ENCODE measurements at regions not wholly inside any gene's neighbourhood (a gene's known extent, or its start where the extent isn't known, plus 50 kb on each side); places are given as distances from the start of the nearest gene placed in this dataset.

DNA sequence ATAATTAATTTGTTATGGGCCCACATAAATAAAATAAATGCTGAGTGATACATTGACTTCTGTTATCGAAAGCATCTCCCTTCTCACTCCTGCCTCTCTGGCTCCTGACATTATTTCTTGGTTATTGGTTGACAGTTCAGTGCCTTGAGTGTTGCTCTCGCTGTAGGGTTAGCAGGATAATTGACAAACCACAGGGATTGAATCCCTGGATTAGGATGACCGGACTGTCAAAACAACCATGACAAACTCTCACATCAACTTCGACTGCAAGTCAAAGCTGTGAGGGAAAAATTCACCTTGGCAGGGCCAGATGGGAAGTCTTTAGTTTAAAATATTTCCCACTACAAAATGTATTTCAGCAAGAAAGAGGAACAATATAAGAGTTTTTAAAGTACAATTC, 245.4 kb upstream of the TFAP2D start:
- no peaks in the 10 kb centered on the region for H3K36me3 ChIP-seq
- H3K4me3 ChIP-seq = no peak overlapping the region
- no peak for DNase-seq
- H3K9ac ChIP-seq (ENCODE audit: low read depth in 2 of 2, low read length in 2 of 2) = no peak overlapping the region
- H3K9me3 ChIP-seq = no peaks in the 10 kb centered on the region
- intact Hi-C loops (cut with DNase I) = no loop called here
- TF ChIP-seq, protein P1, sequence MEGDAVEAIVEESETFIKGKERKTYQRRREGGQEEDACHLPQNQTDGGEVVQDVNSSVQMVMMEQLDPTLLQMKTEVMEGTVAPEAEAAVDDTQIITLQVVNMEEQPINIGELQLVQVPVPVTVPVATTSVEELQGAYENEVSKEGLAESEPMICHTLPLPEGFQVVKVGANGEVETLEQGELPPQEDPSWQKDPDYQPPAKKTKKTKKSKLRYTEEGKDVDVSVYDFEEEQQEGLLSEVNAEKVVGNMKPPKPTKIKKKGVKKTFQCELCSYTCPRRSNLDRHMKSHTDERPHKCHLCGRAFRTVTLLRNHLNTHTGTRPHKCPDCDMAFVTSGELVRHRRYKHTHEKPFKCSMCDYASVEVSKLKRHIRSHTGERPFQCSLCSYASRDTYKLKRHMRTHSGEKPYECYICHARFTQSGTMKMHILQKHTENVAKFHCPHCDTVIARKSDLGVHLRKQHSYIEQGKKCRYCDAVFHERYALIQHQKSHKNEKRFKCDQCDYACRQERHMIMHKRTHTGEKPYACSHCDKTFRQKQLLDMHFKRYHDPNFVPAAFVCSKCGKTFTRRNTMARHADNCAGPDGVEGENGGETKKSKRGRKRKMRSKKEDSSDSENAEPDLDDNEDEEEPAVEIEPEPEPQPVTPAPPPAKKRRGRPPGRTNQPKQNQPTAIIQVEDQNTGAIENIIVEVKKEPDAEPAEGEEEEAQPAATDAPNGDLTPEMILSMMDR (IDR thresholded peaks at IDR 0.05) = no peak
- no peaks in the 10 kb centered on the region for H3K4me1 ChIP-seq
- no peak overlapping the region for H3K27ac ChIP-seq
- no peaks in the 10 kb centered on the region for H3K27me3 ChIP-seq

DNA sequence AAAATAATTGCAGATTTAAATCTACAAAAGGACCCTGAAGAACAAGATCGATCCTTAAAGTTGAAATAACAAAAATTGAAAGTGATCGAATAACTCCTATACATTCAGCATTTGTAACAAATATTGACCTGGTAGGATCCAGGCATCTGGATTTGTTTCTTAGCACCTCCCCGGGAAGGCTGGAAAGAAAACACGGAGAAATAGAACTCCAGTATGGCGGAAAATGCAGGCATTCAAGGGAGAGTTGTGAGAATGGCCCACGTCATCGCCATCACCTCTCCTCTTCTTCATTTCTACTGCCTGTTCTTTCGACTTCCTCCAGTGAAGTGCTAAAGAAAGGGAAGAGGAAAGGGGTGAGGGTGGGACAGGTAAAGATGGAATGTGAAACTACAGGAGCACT, 242.3 kb upstream of the TFAP2D start:
- Histone ChIP-seq H3K4me1 (no peaks in the 10 kb centered on the region), H3K9me3 (no peaks in the 10 kb centered on the region), H3K27ac (no peak overlapping the region), H3K27me3 (no peaks in the 10 kb centered on the region), H3K9ac (ENCODE audit: low read depth in 2 of 2, low read length in 2 of 2) (no peak overlapping the region), H3K36me3 (no peaks in the 10 kb centered on the region), H3K4me3 (no peak overlapping the region)
- intact Hi-C loops (cut with DNase I) = no loop called here
- TF ChIP-seq, protein P1 (IDR thresholded peaks at IDR 0.05) = no peak
- DNase-seq = no peak

DNA sequence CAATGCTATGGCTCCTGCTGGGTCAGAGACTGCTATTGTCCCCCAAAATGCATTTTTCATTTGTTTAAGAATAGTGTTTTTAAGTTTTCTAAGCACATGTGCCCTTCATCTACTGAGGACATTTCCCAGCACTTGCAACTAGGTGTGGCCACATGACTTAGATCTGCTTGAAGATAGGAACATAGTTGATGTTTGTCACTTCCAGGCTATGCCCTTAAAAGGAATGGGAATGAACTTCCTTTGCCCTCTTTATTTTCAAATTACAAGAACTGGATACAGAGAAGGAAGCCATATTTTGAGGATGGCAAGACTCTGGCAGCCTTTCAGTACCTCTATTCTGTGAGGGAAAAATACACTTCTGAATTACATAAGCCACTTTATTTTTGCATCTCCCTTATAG, 203.0 kb upstream of the TFAP2D start:
- TF ChIP-seq, protein P1 (IDR thresholded peaks at IDR 0.05) = no peak
- no peak for DNase-seq
- Histone ChIP-seq H3K27ac (no peak overlapping the region), H3K9me3 (no peaks in the 10 kb centered on the region), H3K4me1 (no peaks in the 10 kb centered on the region), H3K27me3 (no peaks in the 10 kb centered on the region), H3K36me3 (no peaks in the 10 kb centered on the region), H3K9ac (ENCODE audit: low read depth in 2 of 2, low read length in 2 of 2) (no peak overlapping the region), H3K4me3 (no peak overlapping the region)
- intact Hi-C loops (cut with DNase I) = no loop called here

DNA sequence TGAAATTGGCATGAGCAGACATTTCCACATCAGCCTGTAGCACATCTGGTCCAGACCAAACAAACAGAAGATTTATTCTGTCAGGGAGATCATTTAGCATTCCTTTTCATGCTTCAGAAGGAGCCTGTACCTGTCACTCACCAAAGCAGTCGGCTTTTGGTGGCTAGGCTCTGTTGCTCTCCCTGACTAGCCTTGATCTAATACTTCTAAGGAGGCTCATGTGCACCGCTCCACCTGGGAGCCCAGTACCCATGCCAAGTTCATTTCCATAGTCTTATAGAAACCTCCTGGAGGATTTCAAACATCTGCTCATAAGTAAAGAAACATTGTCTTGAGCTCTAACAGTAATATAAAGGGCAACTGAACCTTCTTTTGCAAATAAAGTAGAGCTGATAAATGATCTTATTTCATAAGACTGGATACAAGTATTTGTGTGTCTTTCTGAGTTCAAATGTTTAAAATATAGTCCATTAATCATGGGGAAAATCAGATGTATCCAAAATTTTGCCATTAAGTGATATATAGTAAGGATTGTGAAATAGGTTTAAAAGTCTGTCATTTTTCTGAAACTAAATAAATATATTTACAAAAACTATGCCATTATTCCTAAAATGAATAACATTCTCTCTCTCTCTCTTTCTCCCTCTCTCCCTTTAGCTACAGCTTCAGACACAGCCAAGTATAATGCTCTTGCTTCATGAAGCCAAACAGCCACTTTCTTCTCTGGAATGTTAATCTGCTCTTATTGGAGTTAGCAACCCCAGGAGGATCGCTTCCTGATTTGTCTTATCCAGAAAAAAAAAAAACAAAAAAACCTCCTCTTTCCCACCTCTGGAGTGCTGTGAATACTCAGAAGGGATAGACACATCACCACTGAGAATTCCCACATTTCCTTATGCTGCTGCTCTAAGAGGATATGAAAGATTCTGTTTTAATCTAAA, 192.7 kb upstream of the TFAP2D start:
- DNase-seq = no peak
- Histone ChIP-seq H3K27me3 (no peaks in the 10 kb centered on the region), H3K27ac (no peak overlapping the region), H3K4me1 (no peaks in the 10 kb centered on the region), H3K36me3 (no peaks in the 10 kb centered on the region), H3K9me3 (no peaks in the 10 kb centered on the region), H3K4me3 (no peak overlapping the region), H3K9ac (ENCODE audit: low read depth in 2 of 2, low read length in 2 of 2) (no peak overlapping the region)
- TF ChIP-seq, protein P1 (IDR thresholded peaks at IDR 0.05) = no peak
- intact Hi-C loops (cut with DNase I) = no loop called here

DNA sequence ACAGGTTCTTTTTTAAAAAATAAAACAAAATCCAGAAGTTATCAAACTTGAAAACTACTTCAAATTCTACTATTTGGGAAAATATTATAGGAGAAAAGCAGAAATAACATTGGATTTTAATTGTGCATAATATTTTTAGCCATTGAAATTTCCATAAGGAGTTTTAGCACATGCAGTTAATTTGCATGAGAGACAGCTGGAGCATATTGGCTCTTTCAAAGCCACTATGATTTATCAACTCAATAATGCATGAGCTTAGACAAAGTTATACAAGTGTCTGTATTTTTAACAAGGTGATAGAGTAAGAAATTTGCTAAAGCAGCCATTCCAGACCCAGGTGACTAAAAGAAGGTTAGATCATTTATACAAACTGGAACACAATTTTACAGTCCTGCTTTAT, 189.0 kb upstream of the TFAP2D start:
- Histone ChIP-seq H3K27me3 (no peaks in the 10 kb centered on the region), H3K27ac (no peak overlapping the region), H3K9ac (ENCODE audit: low read depth in 2 of 2, low read length in 2 of 2) (no peak overlapping the region), H3K4me3 (no peak overlapping the region), H3K36me3 (no peaks in the 10 kb centered on the region), H3K4me1 (no peaks in the 10 kb centered on the region), H3K9me3 (no peaks in the 10 kb centered on the region)
- TF ChIP-seq, protein P1 (IDR thresholded peaks at IDR 0.05) = no peak
- intact Hi-C loops (cut with DNase I) = no loop called here
- no peak for DNase-seq

Data from colonic mucosa (tissue), 4 donors.